GM12878 (cell line): ENCODE measurements at regions not wholly inside any gene's neighbourhood (a gene's known extent, or its start where the extent isn't known, plus 50 kb on each side); places are given as distances from the start of the nearest gene placed in this dataset.

ENCODE experiments used
- ATAC-seq: fragments of 200-7000 bp; cut with Tn5 transposase; 3 replicates; pipeline ENCODE4 v1.9.1; 2020; ENCODE audit warnings: mild to moderate bottlenecking, moderate library complexity
- BruUV-seq: library from RNA; stranded (reverse); fragments of 400-500 nt; replicated peaks from 2 replicates; lab custom pipeline; 2021; lab: Mats Ljungman, UMichigan
- CTCF ChIA-PET: fragments of 300-600 bp; sonication (Branson Sonifier 250); formaldehyde crosslinking; extraction: SDS; loops from one replicate; lab custom pipeline; 2021; ENCODE audit warnings: inconsistent platforms; lab: Yijun Ruan, JAX
- POLR2A ChIA-PET: fragments of 350-600 bp; formaldehyde crosslinking; extraction: SDS; loops from one replicate; lab custom pipeline; 2021; ENCODE audit warnings: inconsistent platforms; lab: Charles Lee
- RAD21 ChIA-PET: fragments of 300-600 bp; sonication (Branson Sonifier 250); formaldehyde crosslinking; loops from one replicate; lab custom pipeline; 2023; ENCODE audit warnings: antibody characterized with exemption; ENCODE audit not compliant: unreplicated experiment; lab: Charles Lee
- SMC1A ChIA-PET: fragments of 300-600 bp; sonication (Branson Sonifier 250); formaldehyde crosslinking; loops from one replicate; lab custom pipeline; 2023; ENCODE audit not compliant: unreplicated experiment, uncharacterized antibody; lab: Charles Lee
- DNase-seq: peaks from one replicate; pipeline ENCODE4 v3.0.0-alpha.2; 2011; ENCODE audit warnings: low read depth, low spot score
- FAIRE-seq: peaks from 3 replicates; lab custom pipeline; 2011; peaks lifted over from hg19 to GRCh38; lab: Jason Lieb, UNC
- H2AFZ ChIP-seq: 2 replicates; pipeline ENCODE4 v1.6.0; 2011; ENCODE audit warnings: low read depth, low read length, control low read depth; ENCODE audit not compliant: control insufficient read depth
- H3K27ac ChIP-seq: 2 replicates; pipeline ENCODE4 v1.5.1; 2011; ENCODE audit warnings: control low read depth; ENCODE audit not compliant: control insufficient read depth, insufficient read depth
- H3K27me3 ChIP-seq, 2 experiments: replicated peaks in 1 of 2; 2 replicates each; pipeline versions ENCODE4 v1.6.0 to v1.6.1; 2011; ENCODE audit warnings: low read length in 1 of 2; ENCODE audit not compliant: control insufficient read depth in 2 of 2, insufficient read depth in 2 of 2
- H3K36me3 ChIP-seq, 2 experiments: 2 replicates each; pipeline ENCODE4 v1.5.1; 2011; ENCODE audit warnings: low read length in 1 of 2; ENCODE audit not compliant: control insufficient read depth in 2 of 2, insufficient read depth in 2 of 2
- H3K4me1 ChIP-seq: 2 replicates; pipeline ENCODE4 v1.6.1; 2011; ENCODE audit warnings: mild to moderate bottlenecking, low read length, moderate library complexity, mixed read lengths; ENCODE audit not compliant: control insufficient read depth, insufficient read depth
- H3K4me2 ChIP-seq: 2 replicates; pipeline ENCODE4 v1.6.0; 2011; ENCODE audit warnings: control low read depth; ENCODE audit not compliant: control insufficient read depth, insufficient read depth
- H3K4me3 ChIP-seq: fragments of 200-600 bp; sonication (generic); 2 replicates; pipeline ENCODE4 v1.5.1; 2016
- H3K79me2 ChIP-seq: 2 replicates; pipeline ENCODE4 v1.6.0; 2011; ENCODE audit warnings: low read length; ENCODE audit not compliant: control insufficient read depth, insufficient read depth
- H3K9ac ChIP-seq: 2 replicates; pipeline ENCODE4 v1.8.0; 2011; ENCODE audit warnings: low read length, control low read depth, mixed read lengths; ENCODE audit not compliant: control insufficient read depth, insufficient read depth
- H3K9me3 ChIP-seq: replicated peaks from 3 replicates; pipeline ENCODE4 v1.5.1; 2011; ENCODE audit warnings: mild to moderate bottlenecking, low read length; ENCODE audit not compliant: control insufficient read depth, insufficient read depth
- H4K20me1 ChIP-seq: 2 replicates; pipeline ENCODE4 v1.6.0; 2011; ENCODE audit not compliant: control insufficient read depth, insufficient read depth
- CBX5 ChIP-seq: sonication (generic); IDR thresholded peaks from 2 replicates; pipeline ENCODE4 v1.6.1; 2016; ENCODE audit warnings: low read depth, moderate library complexity, mild to moderate bottlenecking, inconsistent platforms
- CHD1 ChIP-seq: IDR thresholded peaks from 2 replicates; pipeline ENCODE4 v1.6.1; 2012; ENCODE audit warnings: low read depth, low read length, improper control_type of control experiment
- CHD2 ChIP-seq: IDR thresholded peaks from 2 replicates; pipeline ENCODE4 v1.6.1; 2011; ENCODE audit warnings: low read depth, low read length, improper control_type of control experiment, borderline replicate concordance
- HCFC1 ChIP-seq: fragments of 150-350 bp; IDR thresholded peaks from 2 replicates; pipeline ENCODE4 v1.6.1; 2014; ENCODE audit warnings: low read length
- MTA2 ChIP-seq: fragments of 450-650 bp; IDR thresholded peaks from 2 replicates; pipeline ENCODE4 v1.6.1; 2016; ENCODE audit warnings: low read depth, mild to moderate bottlenecking, moderate library complexity
- NR2C2 ChIP-seq: IDR thresholded peaks from 2 replicates; pipeline ENCODE4 v1.6.1; 2011; ENCODE audit warnings: borderline replicate concordance, low read depth; ENCODE audit not compliant: control insufficient read depth, insufficient read length
- POLR2A ChIP-seq: IDR thresholded peaks from 2 replicates; pipeline ENCODE4 v1.6.1; 2011; ENCODE audit warnings: low read depth, mild to moderate bottlenecking, low read length
- RB1 ChIP-seq: fragments of 450-650 bp; formaldehyde crosslinking; IDR thresholded peaks from 2 replicates; pipeline ENCODE4 v1.6.1; 2017; ENCODE audit warnings: mild to moderate bottlenecking, borderline replicate concordance
- ZNF24 ChIP-seq: fragments of 450-650 bp; IDR thresholded peaks from 2 replicates; pipeline ENCODE4 v1.6.1; 2017; ENCODE audit warnings: antibody characterized with exemption, mild to moderate bottlenecking
- WGBS: methylation state at CpG from one replicate; pipeline ENCODE4 v1.1.6; 2016; ENCODE audit warnings: low lambda C conversion rate; ENCODE audit not compliant: insufficient replicate concordance, insufficient coverage; ENCODE audit errors: missing lambda C conversion rate; 5-methylcytosine and 5-hydroxymethylcytosine counted together
- in situ Hi-C: fragments of 300-500 bp; cut with MboI; formaldehyde crosslinking; loops from 9 replicates; pipeline ENCODE4 v1.14.3; 2018; ENCODE audit warnings: mixed read lengths
- intact Hi-C: fragments of 100-400 bp; cut with micrococcal nuclease; formaldehyde crosslinking; loops from one replicate; pipeline ENCODE4 v1.14.2; 2022; ENCODE audit not compliant: unreplicated experiment
- TF ChIP-seq, protein P1 (sequence below): fragments of 150-350 bp; IDR thresholded peaks from 2 replicates; pipeline ENCODE4 v1.6.1; 2016; ENCODE audit warnings: low read depth, low read length
- TF ChIP-seq, protein P2 (sequence below): fragments of 450-650 bp; IDR thresholded peaks from 2 replicates; pipeline ENCODE4 v1.6.1; 2016; ENCODE audit warnings: mild to moderate bottlenecking, moderate library complexity, borderline replicate concordance

DNA sequence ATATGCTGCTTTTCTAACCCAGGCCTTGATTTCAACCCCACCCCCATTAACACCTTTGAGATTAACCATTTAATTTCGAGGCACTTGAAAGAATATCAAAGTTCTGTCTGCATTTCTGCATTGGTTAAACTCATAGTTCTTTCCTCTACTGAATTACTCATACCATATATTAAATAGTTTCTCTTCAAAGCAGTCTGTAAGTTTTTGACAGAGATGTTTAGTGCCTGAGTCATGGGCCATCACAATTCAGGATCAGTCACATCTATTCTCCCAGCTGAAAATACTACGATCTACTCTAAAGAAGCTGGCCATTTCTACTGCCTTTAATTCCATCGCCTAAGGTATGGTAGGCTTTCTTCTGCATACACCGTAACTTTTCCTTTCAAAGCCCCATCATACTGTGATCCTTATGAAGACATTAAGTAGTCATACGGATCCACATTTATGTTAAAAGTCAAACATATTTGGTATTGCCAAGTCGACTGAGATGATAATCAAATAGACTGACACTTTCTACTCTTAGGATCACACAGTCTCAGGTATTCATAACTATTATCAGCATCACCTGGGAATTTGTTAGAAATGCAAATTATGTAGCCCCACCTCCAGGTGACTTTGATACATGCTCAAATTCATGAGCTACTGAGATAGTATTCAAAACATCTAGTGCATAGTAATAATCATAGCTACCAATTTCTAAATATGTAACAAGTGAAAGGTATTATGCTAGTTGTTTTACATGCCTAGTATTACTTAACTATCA is 489.4 kb upstream of the IL12A start:
- no peaks in the 10 kb centered on the region for H4K20me1 ChIP-seq
- BruUV-seq = no TSS peak
- no peak overlapping the region for H2AFZ ChIP-seq
- no peaks in the 10 kb centered on the region for H3K4me1 ChIP-seq
- no peak for FAIRE-seq
- no peaks in the 10 kb centered on the region for H3K9me3 ChIP-seq
- no peak overlapping the region for H3K27ac ChIP-seq
- no peak for TF ChIP-seq MTA2
- TF ChIP-seq ZNF24 = no peak
- TF ChIP-seq, protein P1, sequence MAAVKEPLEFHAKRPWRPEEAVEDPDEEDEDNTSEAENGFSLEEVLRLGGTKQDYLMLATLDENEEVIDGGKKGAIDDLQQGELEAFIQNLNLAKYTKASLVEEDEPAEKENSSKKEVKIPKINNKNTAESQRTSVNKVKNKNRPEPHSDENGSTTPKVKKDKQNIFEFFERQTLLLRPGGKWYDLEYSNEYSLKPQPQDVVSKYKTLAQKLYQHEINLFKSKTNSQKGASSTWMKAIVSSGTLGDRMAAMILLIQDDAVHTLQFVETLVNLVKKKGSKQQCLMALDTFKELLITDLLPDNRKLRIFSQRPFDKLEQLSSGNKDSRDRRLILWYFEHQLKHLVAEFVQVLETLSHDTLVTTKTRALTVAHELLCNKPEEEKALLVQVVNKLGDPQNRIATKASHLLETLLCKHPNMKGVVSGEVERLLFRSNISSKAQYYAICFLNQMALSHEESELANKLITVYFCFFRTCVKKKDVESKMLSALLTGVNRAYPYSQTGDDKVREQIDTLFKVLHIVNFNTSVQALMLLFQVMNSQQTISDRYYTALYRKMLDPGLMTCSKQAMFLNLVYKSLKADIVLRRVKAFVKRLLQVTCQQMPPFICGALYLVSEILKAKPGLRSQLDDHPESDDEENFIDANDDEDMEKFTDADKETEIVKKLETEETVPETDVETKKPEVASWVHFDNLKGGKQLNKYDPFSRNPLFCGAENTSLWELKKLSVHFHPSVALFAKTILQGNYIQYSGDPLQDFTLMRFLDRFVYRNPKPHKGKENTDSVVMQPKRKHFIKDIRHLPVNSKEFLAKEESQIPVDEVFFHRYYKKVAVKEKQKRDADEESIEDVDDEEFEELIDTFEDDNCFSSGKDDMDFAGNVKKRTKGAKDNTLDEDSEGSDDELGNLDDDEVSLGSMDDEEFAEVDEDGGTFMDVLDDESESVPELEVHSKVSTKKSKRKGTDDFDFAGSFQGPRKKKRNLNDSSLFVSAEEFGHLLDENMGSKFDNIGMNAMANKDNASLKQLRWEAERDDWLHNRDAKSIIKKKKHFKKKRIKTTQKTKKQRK = no peak
- TF ChIP-seq POLR2A = no peak
- no peak for TF ChIP-seq RB1
- TF ChIP-seq, protein P2, sequence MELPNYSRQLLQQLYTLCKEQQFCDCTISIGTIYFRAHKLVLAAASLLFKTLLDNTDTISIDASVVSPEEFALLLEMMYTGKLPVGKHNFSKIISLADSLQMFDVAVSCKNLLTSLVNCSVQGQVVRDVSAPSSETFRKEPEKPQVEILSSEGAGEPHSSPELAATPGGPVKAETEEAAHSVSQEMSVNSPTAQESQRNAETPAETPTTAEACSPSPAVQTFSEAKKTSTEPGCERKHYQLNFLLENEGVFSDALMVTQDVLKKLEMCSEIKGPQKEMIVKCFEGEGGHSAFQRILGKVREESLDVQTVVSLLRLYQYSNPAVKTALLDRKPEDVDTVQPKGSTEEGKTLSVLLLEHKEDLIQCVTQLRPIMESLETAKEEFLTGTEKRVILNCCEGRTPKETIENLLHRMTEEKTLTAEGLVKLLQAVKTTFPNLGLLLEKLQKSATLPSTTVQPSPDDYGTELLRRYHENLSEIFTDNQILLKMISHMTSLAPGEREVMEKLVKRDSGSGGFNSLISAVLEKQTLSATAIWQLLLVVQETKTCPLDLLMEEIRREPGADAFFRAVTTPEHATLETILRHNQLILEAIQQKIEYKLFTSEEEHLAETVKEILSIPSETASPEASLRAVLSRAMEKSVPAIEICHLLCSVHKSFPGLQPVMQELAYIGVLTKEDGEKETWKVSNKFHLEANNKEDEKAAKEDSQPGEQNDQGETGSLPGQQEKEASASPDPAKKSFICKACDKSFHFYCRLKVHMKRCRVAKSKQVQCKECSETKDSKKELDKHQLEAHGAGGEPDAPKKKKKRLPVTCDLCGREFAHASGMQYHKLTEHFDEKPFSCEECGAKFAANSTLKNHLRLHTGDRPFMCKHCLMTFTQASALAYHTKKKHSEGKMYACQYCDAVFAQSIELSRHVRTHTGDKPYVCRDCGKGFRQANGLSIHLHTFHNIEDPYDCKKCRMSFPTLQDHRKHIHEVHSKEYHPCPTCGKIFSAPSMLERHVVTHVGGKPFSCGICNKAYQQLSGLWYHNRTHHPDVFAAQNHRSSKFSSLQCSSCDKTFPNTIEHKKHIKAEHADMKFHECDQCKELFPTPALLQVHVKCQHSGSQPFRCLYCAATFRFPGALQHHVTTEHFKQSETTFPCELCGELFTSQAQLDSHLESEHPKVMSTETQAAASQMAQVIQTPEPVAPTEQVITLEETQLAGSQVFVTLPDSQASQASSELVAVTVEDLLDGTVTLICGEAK = no peak
- TF ChIP-seq CBX5 = no peak
- no peak for TF ChIP-seq NR2C2
- TF ChIP-seq CHD2 = no peak
- no peak for TF ChIP-seq CHD1
- TF ChIP-seq HCFC1 = no peak
- TF ChIP-seq, all 136 proteins: peak for 0
- Histone ChIP-seq H3K4me3 (no peak overlapping the region), H3K79me2 (no peaks in the 10 kb centered on the region), H3K9ac (no peak overlapping the region), H3K4me2 (no peak overlapping the region), H3K36me3 (no peaks in the 10 kb centered on the region), H3K27me3 (no peaks in the 10 kb centered on the region)
- POLR2A ChIA-PET = no interaction called here
- RAD21 ChIA-PET = no interaction called here
- CTCF ChIA-PET = interaction anchor here (0.5 to 0.8 kb wide), 2 partner anchors 14 to 17 kb away, joined by 3 read pairs; no protein-coding TSS in a partner anchor
- ATAC-seq (no peak), DNase-seq (no peak)
- intact Hi-C loops = no loop called here
- in situ Hi-C loops = no loop called here
- WGBS = 43% methylated on average over 6 of the region's 6 CpGs
- SMC1A ChIA-PET = no interaction called here
